ENCODE measurements at regions not wholly inside any gene's neighbourhood (a gene's known extent, or its start where the extent isn't known, plus 50 kb on each side); places are given as distances from the start of the nearest gene placed in this dataset.

- TF ChIP-seq POLR2A (IDR thresholded peaks at IDR 0.05), result no peak
- no peak for TF ChIP-seq CTCF (IDR thresholded peaks at IDR 0.05)
Observed at GRCh38 chr7:124674451-124674850, 91.1 kb downstream of the GPR37 start.
